GM06990 (cell line): ENCODE measurements at regions not wholly inside any gene's neighbourhood (a gene's known extent, or its start where the extent isn't known, plus 50 kb on each side); places are given as distances from the start of the nearest gene placed in this dataset.

Experiments
- DNase-seq: peaks from one replicate; pipeline ENCODE4 v3.0.0-alpha.2; 2011; ENCODE audit not compliant: insufficient read length; ENCODE audit errors: extremely low read depth
- H3K27me3 ChIP-seq: replicated peaks from 2 replicates; pipeline ENCODE4 v1.6.0; 2011; ENCODE audit warnings: low read length; ENCODE audit not compliant: control insufficient read depth, insufficient read depth
- H3K36me3 ChIP-seq: 2 replicates; pipeline ENCODE4 v1.5.1; 2011; ENCODE audit warnings: low read length; ENCODE audit not compliant: control insufficient read depth, insufficient read depth
- H3K4me3 ChIP-seq: replicated peaks from 2 replicates; pipeline ENCODE4 v1.5.1; 2011; ENCODE audit warnings: low read depth, mild to moderate bottlenecking, control low read depth, low read length
- CTCF ChIP-seq: IDR thresholded peaks from 2 replicates; pipeline ENCODE4 v1.5.1; 2011; ENCODE audit warnings: low read length, control low read depth, mild to moderate bottlenecking, inconsistent platforms; ENCODE audit not compliant: insufficient read depth, poor library complexity, severe bottlenecking

GRCh38 chr1:110816945-110817344, 56.0 kb upstream of the CD53 start:
- no peak for DNase-seq
- TF ChIP-seq CTCF: no peak
- Histone ChIP-seq H3K27me3 (no peaks in the 10 kb centered on the region), H3K4me3 (no peak overlapping the region), H3K36me3 (no peaks in the 10 kb centered on the region)

GRCh38 chr1:110811529-110811928, 61.4 kb upstream of the CD53 start:
- DNase-seq: no peak
- no peak for TF ChIP-seq CTCF
- Histone ChIP-seq H3K4me3 (no peak overlapping the region), H3K36me3 (no peaks in the 10 kb centered on the region), H3K27me3 (no peaks in the 10 kb centered on the region)

- no peaks in the 10 kb centered on the region for H3K36me3 ChIP-seq
- DNase-seq: no peak
- no peak for TF ChIP-seq CTCF
- no peak overlapping the region for H3K4me3 ChIP-seq
- H3K27me3 ChIP-seq: no peaks in the 10 kb centered on the region
Measured at GRCh38 chr1:110800079-110800478, 72.9 kb upstream of the CD53 start.

- TF ChIP-seq CTCF: no peak
- no peak for DNase-seq
- Histone ChIP-seq H3K4me3 (no peak overlapping the region), H3K36me3 (no peaks in the 10 kb centered on the region), H3K27me3 (no peaks in the 10 kb centered on the region)
Measured at GRCh38 chr1:110798691-110799256, 74.2 kb upstream of the CD53 start.

DNA sequence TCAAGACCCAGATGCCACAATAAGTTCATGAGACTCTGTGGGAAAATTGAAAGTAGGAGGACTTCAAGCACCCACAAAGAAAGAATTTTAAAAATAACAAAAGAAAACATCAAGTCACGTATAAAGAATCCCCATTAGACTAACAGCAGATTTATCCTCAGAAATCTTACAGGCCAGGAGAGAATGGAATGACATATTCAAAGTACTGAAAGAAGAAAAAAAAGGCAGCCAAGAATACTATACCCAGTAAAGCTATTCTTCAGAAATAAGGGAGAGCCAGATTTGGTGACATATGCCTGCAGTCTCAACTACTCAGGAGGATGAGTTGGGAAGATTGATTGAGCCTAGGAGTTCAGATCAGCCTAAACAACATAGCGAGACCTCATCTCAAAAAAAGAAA, 84.3 kb upstream of the CD53 start:
- H3K27me3 ChIP-seq: no peaks in the 10 kb centered on the region
- no peaks in the 10 kb centered on the region for H3K36me3 ChIP-seq
- no peak overlapping the region for H3K4me3 ChIP-seq
- TF ChIP-seq CTCF: no peak
- DNase-seq: no peak
